GM12878 (cell line): ENCODE measurements at regions not wholly inside any gene's neighbourhood (a gene's known extent, or its start where the extent isn't known, plus 50 kb on each side); places are given as distances from the start of the nearest gene placed in this dataset.

Experiments
- ATAC-seq: fragments of 200-7000 bp; cut with Tn5 transposase; 3 replicates; pipeline ENCODE4 v1.9.1; 2020; ENCODE audit warnings: mild to moderate bottlenecking, moderate library complexity
- BruUV-seq: library from RNA; stranded (reverse); fragments of 400-500 nt; replicated peaks from 2 replicates; lab custom pipeline; 2021; lab: Mats Ljungman, UMichigan
- CTCF ChIA-PET: fragments of 300-600 bp; sonication (Branson Sonifier 250); formaldehyde crosslinking; extraction: SDS; loops from one replicate; lab custom pipeline; 2021; ENCODE audit warnings: inconsistent platforms; lab: Yijun Ruan, JAX
- POLR2A ChIA-PET: fragments of 350-600 bp; formaldehyde crosslinking; extraction: SDS; loops from one replicate; lab custom pipeline; 2021; ENCODE audit warnings: inconsistent platforms; lab: Charles Lee
- RAD21 ChIA-PET: fragments of 300-600 bp; sonication (Branson Sonifier 250); formaldehyde crosslinking; loops from one replicate; lab custom pipeline; 2023; ENCODE audit warnings: antibody characterized with exemption; ENCODE audit not compliant: unreplicated experiment; lab: Charles Lee
- SMC1A ChIA-PET: fragments of 300-600 bp; sonication (Branson Sonifier 250); formaldehyde crosslinking; loops from one replicate; lab custom pipeline; 2023; ENCODE audit not compliant: unreplicated experiment, uncharacterized antibody; lab: Charles Lee
- DNase-seq: peaks from one replicate; pipeline ENCODE4 v3.0.0-alpha.2; 2011; ENCODE audit warnings: low read depth, low spot score
- FAIRE-seq: peaks from 3 replicates; lab custom pipeline; 2011; peaks lifted over from hg19 to GRCh38; lab: Jason Lieb, UNC
- H2AFZ ChIP-seq: 2 replicates; pipeline ENCODE4 v1.6.0; 2011; ENCODE audit warnings: low read depth, low read length, control low read depth; ENCODE audit not compliant: control insufficient read depth
- H3K27ac ChIP-seq: 2 replicates; pipeline ENCODE4 v1.5.1; 2011; ENCODE audit warnings: control low read depth; ENCODE audit not compliant: control insufficient read depth, insufficient read depth
- H3K27me3 ChIP-seq, 2 experiments: replicated peaks in 1 of 2; 2 replicates each; pipeline versions ENCODE4 v1.6.0 to v1.6.1; 2011; ENCODE audit warnings: low read length in 1 of 2; ENCODE audit not compliant: control insufficient read depth in 2 of 2, insufficient read depth in 2 of 2
- H3K36me3 ChIP-seq, 2 experiments: 2 replicates each; pipeline ENCODE4 v1.5.1; 2011; ENCODE audit warnings: low read length in 1 of 2; ENCODE audit not compliant: control insufficient read depth in 2 of 2, insufficient read depth in 2 of 2
- H3K4me1 ChIP-seq: 2 replicates; pipeline ENCODE4 v1.6.1; 2011; ENCODE audit warnings: mild to moderate bottlenecking, low read length, moderate library complexity, mixed read lengths; ENCODE audit not compliant: control insufficient read depth, insufficient read depth
- H3K4me2 ChIP-seq: 2 replicates; pipeline ENCODE4 v1.6.0; 2011; ENCODE audit warnings: control low read depth; ENCODE audit not compliant: control insufficient read depth, insufficient read depth
- H3K4me3 ChIP-seq: fragments of 200-600 bp; sonication (generic); 2 replicates; pipeline ENCODE4 v1.5.1; 2016
- H3K79me2 ChIP-seq: 2 replicates; pipeline ENCODE4 v1.6.0; 2011; ENCODE audit warnings: low read length; ENCODE audit not compliant: control insufficient read depth, insufficient read depth
- H3K9ac ChIP-seq: 2 replicates; pipeline ENCODE4 v1.8.0; 2011; ENCODE audit warnings: low read length, control low read depth, mixed read lengths; ENCODE audit not compliant: control insufficient read depth, insufficient read depth
- H3K9me3 ChIP-seq: replicated peaks from 3 replicates; pipeline ENCODE4 v1.5.1; 2011; ENCODE audit warnings: mild to moderate bottlenecking, low read length; ENCODE audit not compliant: control insufficient read depth, insufficient read depth
- H4K20me1 ChIP-seq: 2 replicates; pipeline ENCODE4 v1.6.0; 2011; ENCODE audit not compliant: control insufficient read depth, insufficient read depth
- ATF7 ChIP-seq: fragments of 450-650 bp; IDR thresholded peaks from 2 replicates; pipeline ENCODE4 v1.6.1; 2016; ENCODE audit warnings: low read depth, mild to moderate bottlenecking
- MEF2A ChIP-seq: IDR thresholded peaks from 2 replicates; pipeline ENCODE4 v1.6.1; 2011; ENCODE audit warnings: low read depth, mild to moderate bottlenecking, low read length, moderate library complexity; ENCODE audit not compliant: insufficient read depth
- POLR2AphosphoS2 ChIP-seq: IDR thresholded peaks from 2 replicates; pipeline ENCODE4 v1.6.1; 2011; ENCODE audit warnings: low read depth, mild to moderate bottlenecking, low read length, improper control_type of control experiment, moderate library complexity
- SIX5 ChIP-seq: IDR thresholded peaks from 2 replicates; pipeline ENCODE4 v1.6.1; 2011; ENCODE audit warnings: mild to moderate bottlenecking, low read depth, low read length, moderate library complexity; ENCODE audit not compliant: severe bottlenecking
- SREBF2 ChIP-seq: IDR thresholded peaks from 2 replicates; pipeline ENCODE4 v1.6.1; 2012; ENCODE audit warnings: mild to moderate bottlenecking, low read length
- ZBTB40 ChIP-seq: fragments of 450-650 bp; IDR thresholded peaks from 2 replicates; pipeline ENCODE4 v1.6.1; 2016; ENCODE audit warnings: mild to moderate bottlenecking, moderate library complexity, borderline replicate concordance
- ZNF274 ChIP-seq: IDR thresholded peaks from one replicate; pipeline ENCODE4 v1.8.0; 2011; ENCODE audit not compliant: insufficient read length, insufficient read depth
- WGBS: methylation state at CpG from one replicate; pipeline ENCODE4 v1.1.6; 2016; ENCODE audit warnings: low lambda C conversion rate; ENCODE audit not compliant: insufficient replicate concordance, insufficient coverage; ENCODE audit errors: missing lambda C conversion rate; 5-methylcytosine and 5-hydroxymethylcytosine counted together
- in situ Hi-C: fragments of 300-500 bp; cut with MboI; formaldehyde crosslinking; loops from 9 replicates; pipeline ENCODE4 v1.14.3; 2018; ENCODE audit warnings: mixed read lengths
- intact Hi-C: fragments of 100-400 bp; cut with micrococcal nuclease; formaldehyde crosslinking; loops from one replicate; pipeline ENCODE4 v1.14.2; 2022; ENCODE audit not compliant: unreplicated experiment

GRCh38 chr14:62156052-62156451 is 393.8 kb downstream of the SNAPC1 start:
- no peak for FAIRE-seq
- POLR2A ChIA-PET, result no interaction called here
- in situ Hi-C loops, result loop anchor here (25.0 kb wide), 2 partner anchors 1406 to 1631 kb away; no protein-coding TSS in a partner anchor

More at GRCh38 chr14:62156052-62156451, 393.8 kb downstream of the SNAPC1 start:
- no peaks in the 10 kb centered on the region for H3K36me3 ChIP-seq
- WGBS, result 0% methylated on average over 1 of the region's 1 CpG
- intact Hi-C loops, result no loop called here
- DNase-seq (no peak), ATAC-seq (no peak)
- H3K27ac ChIP-seq, result no peak overlapping the region
- RAD21 ChIA-PET, result no interaction called here
- no peaks in the 10 kb centered on the region for H3K9me3 ChIP-seq
- no peak overlapping the region for H3K9ac ChIP-seq
- no peaks in the 10 kb centered on the region for H4K20me1 ChIP-seq
- CTCF ChIA-PET, result no interaction called here
- H2AFZ ChIP-seq, result no peak overlapping the region
- H3K4me2 ChIP-seq, result no peak overlapping the region
- no peaks in the 10 kb centered on the region for H3K79me2 ChIP-seq
- SMC1A ChIA-PET, result no interaction called here
- H3K4me3 ChIP-seq, result no peak overlapping the region
- H3K27me3 ChIP-seq, result no peaks in the 10 kb centered on the region
- no peaks in the 10 kb centered on the region for H3K4me1 ChIP-seq
- TF ChIP-seq ZBTB40 (no peak), POLR2AphosphoS2 (no peak), SIX5 (no peak), ZNF274 (no peak), ATF7 (no peak), SREBF2 (no peak), MEF2A (no peak)
- BruUV-seq, result no TSS peak
